GM23338 (cell line): ENCODE measurements at regions not wholly inside any gene's neighbourhood (a gene's known extent, or its start where the extent isn't known, plus 50 kb on each side); places are given as distances from the start of the nearest gene placed in this dataset.

Experiments
- ATAC-seq: fragments of 200-7000 bp; cut with Tn5 transposase; 3 replicates; pipeline ENCODE4 v1.9.1; 2020
- DNase-seq: peaks from one replicate; pipeline ENCODE4 v3.0.0-alpha.2; 2015; ENCODE audit warnings: low spot score
- H2AFZ ChIP-seq: fragments of 200-600 bp; sonication (generic); 2 replicates; pipeline ENCODE4 v1.8.0; 2016; ENCODE audit warnings: antibody characterized with exemption, mild to moderate bottlenecking, moderate library complexity
- H3F3A ChIP-seq: fragments of 200-600 bp; sonication (generic); replicated peaks from 2 replicates; pipeline ENCODE4 v1.8.0; 2017; ENCODE audit warnings: antibody characterized with exemption, mixed run types, low read depth
- H3K27ac ChIP-seq: fragments of 200-600 bp; sonication (generic); 2 replicates; pipeline ENCODE4 v1.6.1; 2016; ENCODE audit warnings: low read depth
- H3K27me3 ChIP-seq: fragments of 200-600 bp; sonication (generic); 2 replicates; pipeline ENCODE4 v1.8.0; 2016; ENCODE audit warnings: mild to moderate bottlenecking, mixed run types, moderate library complexity; ENCODE audit not compliant: insufficient read depth
- H3K36me3 ChIP-seq: fragments of 200-600 bp; sonication (generic); 2 replicates; pipeline ENCODE4 v1.8.0; 2016; ENCODE audit warnings: mild to moderate bottlenecking; ENCODE audit not compliant: insufficient read depth
- H3K4me1 ChIP-seq: fragments of 200-600 bp; sonication (generic); 2 replicates; pipeline ENCODE4 v1.8.0; 2016; ENCODE audit warnings: mild to moderate bottlenecking, moderate library complexity; ENCODE audit not compliant: insufficient read depth
- H3K4me2 ChIP-seq: fragments of 200-600 bp; sonication (generic); 2 replicates; pipeline ENCODE4 v1.7.1; 2017; ENCODE audit warnings: mixed run types
- H3K4me3 ChIP-seq: fragments of 200-600 bp; sonication (generic); 2 replicates; pipeline ENCODE4 v1.6.1; 2016; ENCODE audit warnings: mixed run types
- H3K79me2 ChIP-seq: fragments of 200-600 bp; sonication (generic); replicated peaks from 2 replicates; pipeline ENCODE4 v1.8.0; 2017; ENCODE audit warnings: mild to moderate bottlenecking; ENCODE audit not compliant: insufficient read depth
- H3K9me2 ChIP-seq: fragments of 200-600 bp; sonication (generic); 2 replicates; pipeline ENCODE4 v1.8.0; 2017; ENCODE audit not compliant: insufficient read depth
- H4K20me1 ChIP-seq: fragments of 200-600 bp; sonication (generic); replicated peaks from 2 replicates; pipeline ENCODE4 v1.8.0; 2017; ENCODE audit warnings: mild to moderate bottlenecking; ENCODE audit not compliant: insufficient read depth
- H3K27ac Mint-ChIP-seq: 2 replicates; pipeline ENCODE4 v1.8.0; 2020; ENCODE audit warnings: inconsistent platforms, mild to moderate bottlenecking, moderate library complexity, mixed read lengths
- H3K27me3 Mint-ChIP-seq: 3 replicates; pipeline ENCODE4 v1.8.0; 2022; ENCODE audit warnings: low read depth, mild to moderate bottlenecking, moderate library complexity, mixed read lengths, inconsistent platforms; ENCODE audit not compliant: insufficient read depth, poor library complexity
- H3K36me3 Mint-ChIP-seq: 3 replicates; pipeline ENCODE4 v1.8.0; 2021; ENCODE audit warnings: low read depth, mild to moderate bottlenecking, inconsistent platforms, moderate library complexity, mixed read lengths
- H3K4me1 Mint-ChIP-seq: 3 replicates; pipeline ENCODE4 v1.8.0; 2020; ENCODE audit warnings: mild to moderate bottlenecking, inconsistent platforms, mixed read lengths
- H3K4me3 Mint-ChIP-seq: 3 replicates; pipeline ENCODE4 v1.8.0; 2021; ENCODE audit warnings: moderate library complexity, mild to moderate bottlenecking, inconsistent platforms, mixed read lengths
- H3K9me3 Mint-ChIP-seq: 3 replicates; pipeline ENCODE4 v1.8.0; 2020; ENCODE audit warnings: moderate library complexity, mild to moderate bottlenecking, inconsistent platforms, mixed read lengths
- EZH2phosphoT487 ChIP-seq: fragments of 200-600 bp; sonication (generic); IDR thresholded peaks from one replicate; pipeline ENCODE4 v1.8.1; 2018; ENCODE audit warnings: antibody characterized with exemption; ENCODE audit not compliant: unreplicated experiment
- NANOG ChIP-seq: IDR thresholded peaks from 2 replicates; pipeline ENCODE4 v1.6.1; 2016; ENCODE audit warnings: antibody characterized with exemption, borderline replicate concordance
- ZNF114 ChIP-seq: fragments of 250-450 bp; sonication (Bioruptor Pico); IDR thresholded peaks from 2 replicates; pipeline ENCODE4 v1.5.0; 2020; ENCODE audit warnings: mild to moderate bottlenecking, moderate library complexity
- ZNF331 ChIP-seq: fragments of 250-450 bp; sonication (Bioruptor Pico); IDR thresholded peaks from 2 replicates; pipeline ENCODE4 v1.5.0; 2020; ENCODE audit warnings: low read depth, mild to moderate bottlenecking, moderate library complexity
- TF ChIP-seq, protein P1 (sequence below): fragments of 250-450 bp; sonication (Bioruptor Pico); IDR thresholded peaks from 2 replicates; pipeline ENCODE4 v1.5.0; 2020; ENCODE audit warnings: mild to moderate bottlenecking, moderate library complexity
- TF ChIP-seq, protein P2 (sequence below), 2 experiments: fragments of 200-600 bp in 1 of 2; sonication (generic) in 1 of 2; conservative IDR thresholded peaks; 2 replicates each; pipeline versions ENCODE4 v1.5.1 to v1.6.1; 2016 to 2017; ENCODE audit warnings: antibody characterized with exemption in 2 of 2, low read depth in 2 of 2, mild to moderate bottlenecking in 2 of 2, moderate library complexity in 1 of 2

DNA sequence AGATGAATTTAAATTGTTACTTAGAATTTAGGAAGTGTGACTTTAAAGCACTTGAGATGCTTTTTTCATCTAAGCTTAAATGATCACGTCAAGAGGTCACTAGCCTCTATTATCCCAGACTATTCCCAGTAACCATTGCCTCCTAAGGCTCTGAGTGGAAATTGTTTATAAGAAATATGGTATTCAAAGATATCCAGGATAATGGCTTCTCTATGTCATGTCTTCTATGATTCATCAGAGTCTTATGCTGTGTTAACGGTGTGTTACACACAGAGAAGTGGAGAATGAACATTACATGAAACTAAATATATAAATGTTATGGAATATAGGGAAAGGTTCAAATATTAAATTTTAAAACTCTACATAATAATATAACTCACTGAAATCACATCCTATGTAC is 79.8 kb upstream of the NBEA start:
- Histone ChIP-seq H2AFZ (no peak overlapping the region), H3K4me1 (peaks cover 7% of the 10 kb centered on the region; the same call in 1 of the 2 replicates), H3K36me3 (no peaks in the 10 kb centered on the region), H3K27me3 (no peaks in the 10 kb centered on the region), H3F3A (no peaks in the 10 kb centered on the region), H4K20me1 (no peaks in the 10 kb centered on the region), H3K9me2 (no peaks in the 10 kb centered on the region), H3K4me3 (no peak overlapping the region), H3K4me2 (no peak overlapping the region), H3K79me2 (no peaks in the 10 kb centered on the region), H3K27ac (no peak overlapping the region)
- H3K4me3 Mint-ChIP-seq, result no peak overlapping the region
- H3K9me3 Mint-ChIP-seq, result no peaks in the 10 kb centered on the region
- TF ChIP-seq EZH2phosphoT487 (no peak), NANOG (no peak), ZNF331 (no peak)
- TF ChIP-seq, protein P1, sequence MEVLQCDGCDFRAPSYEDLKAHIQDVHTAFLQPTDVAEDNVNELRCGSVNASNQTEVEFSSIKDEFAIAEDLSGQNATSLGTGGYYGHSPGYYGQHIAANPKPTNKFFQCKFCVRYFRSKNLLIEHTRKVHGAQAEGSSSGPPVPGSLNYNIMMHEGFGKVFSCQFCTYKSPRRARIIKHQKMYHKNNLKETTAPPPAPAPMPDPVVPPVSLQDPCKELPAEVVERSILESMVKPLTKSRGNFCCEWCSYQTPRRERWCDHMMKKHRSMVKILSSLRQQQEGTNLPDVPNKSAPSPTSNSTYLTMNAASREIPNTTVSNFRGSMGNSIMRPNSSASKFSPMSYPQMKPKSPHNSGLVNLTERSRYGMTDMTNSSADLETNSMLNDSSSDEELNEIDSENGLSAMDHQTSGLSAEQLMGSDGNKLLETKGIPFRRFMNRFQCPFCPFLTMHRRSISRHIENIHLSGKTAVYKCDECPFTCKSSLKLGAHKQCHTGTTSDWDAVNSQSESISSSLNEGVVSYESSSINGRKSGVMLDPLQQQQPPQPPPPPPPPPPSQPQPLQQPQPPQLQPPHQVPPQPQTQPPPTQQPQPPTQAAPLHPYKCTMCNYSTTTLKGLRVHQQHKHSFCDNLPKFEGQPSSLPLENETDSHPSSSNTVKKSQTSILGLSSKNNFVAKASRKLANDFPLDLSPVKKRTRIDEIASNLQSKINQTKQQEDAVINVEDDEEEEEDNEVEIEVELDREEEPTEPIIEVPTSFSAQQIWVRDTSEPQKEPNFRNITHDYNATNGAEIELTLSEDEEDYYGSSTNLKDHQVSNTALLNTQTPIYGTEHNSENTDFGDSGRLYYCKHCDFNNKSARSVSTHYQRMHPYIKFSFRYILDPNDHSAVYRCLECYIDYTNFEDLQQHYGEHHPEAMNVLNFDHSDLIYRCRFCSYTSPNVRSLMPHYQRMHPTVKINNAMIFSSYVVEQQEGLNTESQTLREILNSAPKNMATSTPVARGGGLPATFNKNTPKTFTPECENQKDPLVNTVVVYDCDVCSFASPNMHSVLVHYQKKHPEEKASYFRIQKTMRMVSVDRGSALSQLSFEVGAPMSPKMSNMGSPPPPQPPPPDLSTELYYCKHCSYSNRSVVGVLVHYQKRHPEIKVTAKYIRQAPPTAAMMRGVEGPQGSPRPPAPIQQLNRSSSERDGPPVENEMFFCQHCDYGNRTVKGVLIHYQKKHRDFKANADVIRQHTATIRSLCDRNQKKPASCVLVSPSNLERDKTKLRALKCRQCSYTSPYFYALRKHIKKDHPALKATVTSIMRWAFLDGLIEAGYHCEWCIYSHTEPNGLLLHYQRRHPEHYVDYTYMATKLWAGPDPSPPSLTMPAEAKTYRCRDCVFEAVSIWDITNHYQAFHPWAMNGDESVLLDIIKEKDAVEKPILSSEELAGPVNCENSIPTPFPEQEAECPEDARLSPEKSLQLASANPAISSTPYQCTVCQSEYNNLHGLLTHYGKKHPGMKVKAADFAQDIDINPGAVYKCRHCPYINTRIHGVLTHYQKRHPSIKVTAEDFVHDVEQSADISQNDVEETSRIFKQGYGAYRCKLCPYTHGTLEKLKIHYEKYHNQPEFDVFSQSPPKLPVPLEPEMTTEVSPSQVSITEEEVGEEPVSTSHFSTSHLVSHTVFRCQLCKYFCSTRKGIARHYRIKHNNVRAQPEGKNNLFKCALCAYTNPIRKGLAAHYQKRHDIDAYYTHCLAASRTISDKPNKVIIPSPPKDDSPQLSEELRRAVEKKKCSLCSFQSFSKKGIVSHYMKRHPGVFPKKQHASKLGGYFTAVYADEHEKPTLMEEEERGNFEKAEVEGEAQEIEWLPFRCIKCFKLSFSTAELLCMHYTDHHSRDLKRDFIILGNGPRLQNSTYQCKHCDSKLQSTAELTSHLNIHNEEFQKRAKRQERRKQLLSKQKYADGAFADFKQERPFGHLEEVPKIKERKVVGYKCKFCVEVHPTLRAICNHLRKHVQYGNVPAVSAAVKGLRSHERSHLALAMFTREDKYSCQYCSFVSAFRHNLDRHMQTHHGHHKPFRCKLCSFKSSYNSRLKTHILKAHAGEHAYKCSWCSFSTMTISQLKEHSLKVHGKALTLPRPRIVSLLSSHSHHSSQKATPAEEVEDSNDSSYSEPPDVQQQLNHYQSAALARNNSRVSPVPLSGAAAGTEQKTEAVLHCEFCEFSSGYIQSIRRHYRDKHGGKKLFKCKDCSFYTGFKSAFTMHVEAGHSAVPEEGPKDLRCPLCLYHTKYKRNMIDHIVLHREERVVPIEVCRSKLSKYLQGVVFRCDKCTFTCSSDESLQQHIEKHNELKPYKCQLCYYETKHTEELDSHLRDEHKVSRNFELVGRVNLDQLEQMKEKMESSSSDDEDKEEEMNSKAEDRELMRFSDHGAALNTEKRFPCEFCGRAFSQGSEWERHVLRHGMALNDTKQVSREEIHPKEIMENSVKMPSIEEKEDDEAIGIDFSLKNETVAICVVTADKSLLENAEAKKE (CRISPR knock-in tag), result no peak
- H3K36me3 Mint-ChIP-seq, result no peaks in the 10 kb centered on the region
- ATAC-seq (no peak), DNase-seq (no peak)
- peaks cover 5% of the 10 kb centered on the region for H3K27me3 Mint-ChIP-seq
- peaks cover 19% of the 10 kb centered on the region for H3K4me1 Mint-ChIP-seq
- no peak overlapping the region for H3K27ac Mint-ChIP-seq

DNA sequence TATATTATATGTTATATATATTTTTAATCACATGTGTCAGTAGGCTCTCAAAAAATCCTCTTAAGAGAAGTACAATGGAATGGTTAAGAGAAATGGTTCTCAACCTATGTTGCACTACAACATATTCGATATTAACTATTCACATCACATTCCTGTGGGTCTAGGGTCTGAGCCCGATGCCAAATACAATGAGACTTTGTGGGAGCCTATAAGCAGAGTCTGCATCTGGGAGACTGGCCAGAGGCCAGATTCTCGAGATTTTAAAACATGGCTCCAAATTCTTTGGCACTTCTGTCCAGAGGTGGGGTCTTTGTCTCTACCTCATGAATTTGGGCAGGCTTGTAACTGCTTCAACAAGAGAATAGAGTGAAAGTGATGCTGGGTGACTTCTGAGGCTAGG is 79.4 kb upstream of the NBEA start:
- H3K27ac ChIP-seq, result no peak overlapping the region
- ATAC-seq, result no peak
- H4K20me1 ChIP-seq, result no peaks in the 10 kb centered on the region
- no peaks in the 10 kb centered on the region for H3K9me3 Mint-ChIP-seq
- no peaks in the 10 kb centered on the region for H3K36me3 Mint-ChIP-seq
- H3K4me3 ChIP-seq, result no peak overlapping the region
- no peak overlapping the region for H3K4me3 Mint-ChIP-seq
- no peaks in the 10 kb centered on the region for H3K27me3 ChIP-seq
- no peaks in the 10 kb centered on the region for H3K79me2 ChIP-seq
- H3K27ac Mint-ChIP-seq, result no peak overlapping the region
- H3K4me1 ChIP-seq, result peaks cover 11% of the 10 kb centered on the region; the same call in 1 of the 2 replicates
- H3K9me2 ChIP-seq, result no peaks in the 10 kb centered on the region
- no peak overlapping the region for H3K4me2 ChIP-seq
- H3K27me3 Mint-ChIP-seq, result peaks cover 5% of the 10 kb centered on the region
- no peak overlapping the region for H2AFZ ChIP-seq
- no peaks in the 10 kb centered on the region for H3F3A ChIP-seq
- peaks cover 20% of the 10 kb centered on the region for H3K4me1 Mint-ChIP-seq
- H3K36me3 ChIP-seq, result no peaks in the 10 kb centered on the region
- DNase-seq, result no peak
- TF ChIP-seq ZNF114 (CRISPR knock-in tag), result no peak
- TF ChIP-seq, protein P2, sequence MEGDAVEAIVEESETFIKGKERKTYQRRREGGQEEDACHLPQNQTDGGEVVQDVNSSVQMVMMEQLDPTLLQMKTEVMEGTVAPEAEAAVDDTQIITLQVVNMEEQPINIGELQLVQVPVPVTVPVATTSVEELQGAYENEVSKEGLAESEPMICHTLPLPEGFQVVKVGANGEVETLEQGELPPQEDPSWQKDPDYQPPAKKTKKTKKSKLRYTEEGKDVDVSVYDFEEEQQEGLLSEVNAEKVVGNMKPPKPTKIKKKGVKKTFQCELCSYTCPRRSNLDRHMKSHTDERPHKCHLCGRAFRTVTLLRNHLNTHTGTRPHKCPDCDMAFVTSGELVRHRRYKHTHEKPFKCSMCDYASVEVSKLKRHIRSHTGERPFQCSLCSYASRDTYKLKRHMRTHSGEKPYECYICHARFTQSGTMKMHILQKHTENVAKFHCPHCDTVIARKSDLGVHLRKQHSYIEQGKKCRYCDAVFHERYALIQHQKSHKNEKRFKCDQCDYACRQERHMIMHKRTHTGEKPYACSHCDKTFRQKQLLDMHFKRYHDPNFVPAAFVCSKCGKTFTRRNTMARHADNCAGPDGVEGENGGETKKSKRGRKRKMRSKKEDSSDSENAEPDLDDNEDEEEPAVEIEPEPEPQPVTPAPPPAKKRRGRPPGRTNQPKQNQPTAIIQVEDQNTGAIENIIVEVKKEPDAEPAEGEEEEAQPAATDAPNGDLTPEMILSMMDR (conservative IDR thresholded peaks at IDR 0.05; ENCODE audit: low read depth in 2 of 2), result no peak
